ENCODE measurements at regions not wholly inside any gene's neighbourhood (a gene's known extent, or its start where the extent isn't known, plus 50 kb on each side); places are given as distances from the start of the nearest gene placed in this dataset.

- TF ChIP-seq ZNF462 (CRISPR knock-in tag; IDR thresholded peaks at IDR 0.05): no peak
- TF ChIP-seq STAT1 (IDR thresholded peaks at IDR 0.05; ENCODE audit: unreplicated experiment): no peak
- no peak for TF ChIP-seq POLR2AphosphoS5 (IDR thresholded peaks at IDR 0.05; ENCODE audit: low read depth)
Measured at GRCh38 chr7:19915596-19915995, 142.2 kb upstream of the TMEM196 start (continued).

GRCh38 chr7:19914866-19915265 lies 141.4 kb upstream of the TMEM196 start:
- no peak overlapping the region for H2AFZ ChIP-seq
- Mint-ChIP-seq H3K4me3 (no peak overlapping the region), H3K4me1 (no peaks in the 10 kb centered on the region), H3K27ac (no peak overlapping the region), H3K36me3 (ENCODE audit: low read depth) (no peaks in the 10 kb centered on the region), H3K27me3 (ENCODE audit: insufficient read depth, low read depth, poor library complexity) (no peaks in the 10 kb centered on the region), H3K9me3 (no peaks in the 10 kb centered on the region)
- no peaks in the 10 kb centered on the region for H3K4me1 ChIP-seq (ENCODE audit: insufficient read depth)
- H3K27me3 ChIP-seq (ENCODE audit: insufficient read depth): no peaks in the 10 kb centered on the region
- H3K27ac ChIP-seq (ENCODE audit: low read depth): no peak overlapping the region
- DNase-seq (ENCODE audit: low spot score) (no peak), ATAC-seq (no peak)
- no peaks in the 10 kb centered on the region for H3K9me2 ChIP-seq (ENCODE audit: insufficient read depth)
- H3K4me3 ChIP-seq: no peak overlapping the region
- no peaks in the 10 kb centered on the region for H4K20me1 ChIP-seq (replicated peaks; ENCODE audit: insufficient read depth)
- H3K4me2 ChIP-seq: no peak overlapping the region
- H3K36me3 ChIP-seq (ENCODE audit: insufficient read depth): peaks cover 6% of the 10 kb centered on the region; the same call in 1 of the 2 replicates
- no peaks in the 10 kb centered on the region for H3F3A ChIP-seq (replicated peaks; ENCODE audit: low read depth)
- H3K79me2 ChIP-seq (replicated peaks; ENCODE audit: insufficient read depth): no peaks in the 10 kb centered on the region
- TF ChIP-seq ZNF462 (CRISPR knock-in tag; IDR thresholded peaks at IDR 0.05): no peak
- no peak for TF ChIP-seq NANOG (IDR thresholded peaks at IDR 0.05; ENCODE audit: borderline replicate concordance)
- no peak for TF ChIP-seq CREB1 (CRISPR knock-in tag; IDR thresholded peaks at IDR 0.05; ENCODE audit: low read depth)
- no peak for TF ChIP-seq POLR2AphosphoS5 (IDR thresholded peaks at IDR 0.05; ENCODE audit: low read depth)
- no peak for TF ChIP-seq EZH2phosphoT487 (IDR thresholded peaks at IDR 0.05; ENCODE audit: unreplicated experiment)
- no peak for TF ChIP-seq CTCF (conservative IDR thresholded peaks at IDR 0.05; ENCODE audit: low read depth in 2 of 2)
- TF ChIP-seq EZH2 (IDR thresholded peaks at IDR 0.05; ENCODE audit: low read depth, unreplicated experiment): no peak
- no peak for TF ChIP-seq ZNF114 (CRISPR knock-in tag; IDR thresholded peaks at IDR 0.05)

Measured in GM23338 (cell line).